ENCODE measurements at regions not wholly inside any gene's neighbourhood (a gene's known extent, or its start where the extent isn't known, plus 50 kb on each side); places are given as distances from the start of the nearest gene placed in this dataset.

DNA sequence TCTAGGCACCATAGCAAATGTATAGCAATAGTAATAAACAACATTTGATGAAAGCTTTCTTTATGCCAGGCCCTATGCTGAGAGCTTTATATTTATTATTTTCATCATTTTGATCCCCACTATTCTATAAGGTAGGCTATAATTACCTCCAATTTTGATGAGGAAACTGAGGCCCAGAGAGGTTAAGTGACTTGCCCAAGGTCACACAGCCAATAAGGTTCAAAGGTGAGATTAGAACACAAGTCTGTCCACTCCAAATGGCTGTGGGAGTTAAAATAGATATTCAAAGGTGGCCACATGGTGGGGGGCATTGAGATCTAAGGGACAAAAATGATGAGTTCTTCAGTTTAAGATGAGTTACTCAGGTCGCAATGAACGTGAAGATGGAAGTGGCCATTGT is 269.9 kb downstream of the BMP7 start:
- H3K4me1 ChIP-seq (ENCODE audit: control insufficient read depth, insufficient read depth, low read length) = peaks cover 4% of the 10 kb centered on the region
- no peak overlapping the region for H3K9ac ChIP-seq (ENCODE audit: low read length)
- H3K36me3 ChIP-seq (ENCODE audit: control insufficient read depth, insufficient read depth, low read length) = no peaks in the 10 kb centered on the region
- no peak overlapping the region for H3K4me3 ChIP-seq (ENCODE audit: low read depth, low read length)
- no peaks in the 10 kb centered on the region for H3K27me3 ChIP-seq (ENCODE audit: control insufficient read depth, insufficient read depth, low read length)
- H3K27ac ChIP-seq (ENCODE audit: low read depth, low read length) = no peak overlapping the region
- peaks cover 17% of the 10 kb centered on the region for H3K9me3 ChIP-seq (ENCODE audit: control insufficient read depth, insufficient read depth, low read depth, low read length)

DNA sequence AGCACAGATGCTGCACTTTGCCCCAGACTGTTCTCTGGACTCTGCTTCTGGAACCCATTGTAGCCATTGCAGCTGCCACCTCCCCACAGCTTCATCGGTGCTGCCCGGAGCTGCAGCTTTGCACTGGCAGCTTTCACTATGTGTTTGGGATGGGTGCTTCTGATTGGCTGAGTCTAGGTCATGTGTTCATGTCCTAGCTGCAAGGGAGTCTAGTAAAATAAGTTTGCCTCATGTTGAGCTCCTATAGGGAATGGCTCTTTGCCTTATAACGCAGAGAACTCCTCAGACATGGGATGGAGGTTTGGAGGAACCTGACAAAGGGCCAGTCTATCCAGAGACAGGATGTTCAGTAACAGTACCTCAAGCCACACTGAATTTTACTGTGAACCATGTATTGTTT is 268.0 kb downstream of the BMP7 start:
- H3K27me3 ChIP-seq (ENCODE audit: control insufficient read depth, insufficient read depth, low read length) = no peaks in the 10 kb centered on the region
- H3K36me3 ChIP-seq (ENCODE audit: control insufficient read depth, insufficient read depth, low read length) = no peaks in the 10 kb centered on the region
- no peak overlapping the region for H3K9ac ChIP-seq (ENCODE audit: low read length)
- no peak overlapping the region for H3K4me3 ChIP-seq (ENCODE audit: low read depth, low read length)
- peaks cover 18% of the 10 kb centered on the region for H3K4me1 ChIP-seq (ENCODE audit: control insufficient read depth, insufficient read depth, low read length)
- H3K27ac ChIP-seq (ENCODE audit: low read depth, low read length) = no peak overlapping the region
- peaks cover 17% of the 10 kb centered on the region for H3K9me3 ChIP-seq (ENCODE audit: control insufficient read depth, insufficient read depth, low read depth, low read length)

DNA sequence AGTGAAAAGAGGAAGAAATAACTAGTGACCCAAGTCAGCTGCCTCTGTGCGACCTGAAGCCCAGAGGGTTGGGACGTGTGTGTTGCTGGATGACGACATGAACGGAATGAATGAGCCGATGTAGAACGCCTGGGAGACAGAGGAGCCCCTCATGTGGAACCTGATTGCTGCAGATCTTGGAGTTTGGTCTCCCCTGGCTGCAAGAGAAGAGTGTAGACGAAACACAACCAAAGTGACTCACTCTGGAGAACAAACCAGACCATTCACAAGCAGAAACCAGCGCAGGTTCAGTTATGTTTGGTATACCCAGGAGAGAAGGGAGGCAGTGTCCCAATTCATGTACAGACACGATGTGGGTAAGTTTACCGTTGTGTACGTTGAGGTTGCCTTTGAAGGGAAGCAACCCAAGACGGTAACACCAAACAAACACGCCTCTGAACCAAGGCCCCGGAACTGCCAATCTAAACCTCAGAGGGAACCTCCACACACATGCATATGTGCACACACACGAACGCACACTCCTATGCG is 265.9 kb downstream of the BMP7 start:
- H3K27ac ChIP-seq (ENCODE audit: low read depth, low read length) = no peak overlapping the region
- H3K27me3 ChIP-seq (ENCODE audit: control insufficient read depth, insufficient read depth, low read length) = no peaks in the 10 kb centered on the region
- H3K36me3 ChIP-seq (ENCODE audit: control insufficient read depth, insufficient read depth, low read length) = no peaks in the 10 kb centered on the region
- peaks cover 29% of the 10 kb centered on the region for H3K4me1 ChIP-seq (ENCODE audit: control insufficient read depth, insufficient read depth, low read length)
- no peak overlapping the region for H3K9ac ChIP-seq (ENCODE audit: low read length)
- H3K4me3 ChIP-seq (ENCODE audit: low read depth, low read length) = no peak overlapping the region
- peaks cover 17% of the 10 kb centered on the region for H3K9me3 ChIP-seq (ENCODE audit: control insufficient read depth, insufficient read depth, low read depth, low read length)

GRCh38 chr20:57001126-57001767 is 265.2 kb downstream of the BMP7 start:
- Histone ChIP-seq H3K36me3 (ENCODE audit: control insufficient read depth, insufficient read depth, low read length) (no peaks in the 10 kb centered on the region), H3K9me3 (ENCODE audit: control insufficient read depth, insufficient read depth, low read depth, low read length) (peaks cover 17% of the 10 kb centered on the region), H3K4me3 (ENCODE audit: low read depth, low read length) (no peak overlapping the region), H3K4me1 (ENCODE audit: control insufficient read depth, insufficient read depth, low read length) (peaks cover 28% of the 10 kb centered on the region; the same call in 1 of the 2 replicates), H3K9ac (ENCODE audit: low read length) (no peak overlapping the region), H3K27me3 (ENCODE audit: control insufficient read depth, insufficient read depth, low read length) (no peaks in the 10 kb centered on the region), H3K27ac (ENCODE audit: low read depth, low read length) (no peak overlapping the region)

GRCh38 chr20:57002066-57002570 is 264.3 kb downstream of the BMP7 start:
- Histone ChIP-seq H3K9me3 (ENCODE audit: control insufficient read depth, insufficient read depth, low read depth, low read length) (peaks cover 17% of the 10 kb centered on the region), H3K27me3 (ENCODE audit: control insufficient read depth, insufficient read depth, low read length) (no peaks in the 10 kb centered on the region), H3K27ac (ENCODE audit: low read depth, low read length) (no peak overlapping the region), H3K4me1 (ENCODE audit: control insufficient read depth, insufficient read depth, low read length) (peaks cover 36% of the 10 kb centered on the region; the same call in 1 of the 2 replicates), H3K36me3 (ENCODE audit: control insufficient read depth, insufficient read depth, low read length) (no peaks in the 10 kb centered on the region), H3K4me3 (ENCODE audit: low read depth, low read length) (no peak overlapping the region), H3K9ac (ENCODE audit: low read length) (no peak overlapping the region)

- H3K4me1 ChIP-seq (ENCODE audit: control insufficient read depth, insufficient read depth, low read length) = peaks cover 45% of the 10 kb centered on the region; the same call in 1 of the 2 replicates
- H3K9me3 ChIP-seq (ENCODE audit: control insufficient read depth, insufficient read depth, low read depth, low read length) = peaks cover 15% of the 10 kb centered on the region
- no peak overlapping the region for H3K27ac ChIP-seq (ENCODE audit: low read depth, low read length)
- H3K4me3 ChIP-seq (ENCODE audit: low read depth, low read length) = no peak overlapping the region
- H3K27me3 ChIP-seq (ENCODE audit: control insufficient read depth, insufficient read depth, low read length) = no peaks in the 10 kb centered on the region
- H3K9ac ChIP-seq (ENCODE audit: low read length) = no peak overlapping the region
- H3K36me3 ChIP-seq (ENCODE audit: control insufficient read depth, insufficient read depth, low read length) = no peaks in the 10 kb centered on the region
Measured at GRCh38 chr20:57003012-57003411, 263.4 kb downstream of the BMP7 start.

DNA sequence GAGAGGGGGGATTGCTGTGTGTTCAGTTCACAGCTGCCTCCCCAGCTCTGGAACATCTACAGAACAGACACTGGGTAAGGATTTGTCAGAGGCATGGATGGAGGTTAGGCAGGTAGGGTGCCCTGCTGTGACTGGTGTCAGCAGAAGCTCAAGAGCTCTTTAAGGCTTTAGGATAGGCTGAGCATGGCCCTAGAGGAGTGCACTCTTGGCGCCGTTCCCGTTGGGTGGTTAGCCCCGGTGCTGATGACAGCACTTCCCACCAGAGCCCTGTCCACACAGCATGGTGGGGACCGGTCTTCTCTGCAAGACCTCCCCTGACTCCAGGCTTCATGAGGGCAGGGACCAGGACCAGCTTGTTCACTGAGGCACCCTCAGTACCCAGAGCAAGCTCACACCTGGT is 262.0 kb downstream of the BMP7 start:
- Histone ChIP-seq H3K9ac (ENCODE audit: low read length) (no peak overlapping the region), H3K36me3 (ENCODE audit: control insufficient read depth, insufficient read depth, low read length) (no peaks in the 10 kb centered on the region), H3K4me3 (ENCODE audit: low read depth, low read length) (no peak overlapping the region), H3K27ac (ENCODE audit: low read depth, low read length) (no peak overlapping the region), H3K9me3 (ENCODE audit: control insufficient read depth, insufficient read depth, low read depth, low read length) (peaks cover 2% of the 10 kb centered on the region; the same call in 1 of the 2 replicates), H3K4me1 (ENCODE audit: control insufficient read depth, insufficient read depth, low read length) (peaks cover 51% of the 10 kb centered on the region; the same call in 1 of the 2 replicates), H3K27me3 (ENCODE audit: control insufficient read depth, insufficient read depth, low read length) (no peaks in the 10 kb centered on the region)

GRCh38 chr20:57004951-57005933 is 261.2 kb downstream of the BMP7 start:
- H3K27me3 ChIP-seq (ENCODE audit: control insufficient read depth, insufficient read depth, low read length) = no peaks in the 10 kb centered on the region
- no peak overlapping the region for H3K9ac ChIP-seq (ENCODE audit: low read length)
- H3K4me3 ChIP-seq (ENCODE audit: low read depth, low read length) = no peak overlapping the region
- H3K9me3 ChIP-seq (ENCODE audit: control insufficient read depth, insufficient read depth, low read depth, low read length) = no peaks in the 10 kb centered on the region
- no peak overlapping the region for H3K27ac ChIP-seq (ENCODE audit: low read depth, low read length)
- no peaks in the 10 kb centered on the region for H3K36me3 ChIP-seq (ENCODE audit: control insufficient read depth, insufficient read depth, low read length)
- peaks cover 51% of the 10 kb centered on the region; the same call in 1 of the 2 replicates for H3K4me1 ChIP-seq (ENCODE audit: control insufficient read depth, insufficient read depth, low read length)

DNA sequence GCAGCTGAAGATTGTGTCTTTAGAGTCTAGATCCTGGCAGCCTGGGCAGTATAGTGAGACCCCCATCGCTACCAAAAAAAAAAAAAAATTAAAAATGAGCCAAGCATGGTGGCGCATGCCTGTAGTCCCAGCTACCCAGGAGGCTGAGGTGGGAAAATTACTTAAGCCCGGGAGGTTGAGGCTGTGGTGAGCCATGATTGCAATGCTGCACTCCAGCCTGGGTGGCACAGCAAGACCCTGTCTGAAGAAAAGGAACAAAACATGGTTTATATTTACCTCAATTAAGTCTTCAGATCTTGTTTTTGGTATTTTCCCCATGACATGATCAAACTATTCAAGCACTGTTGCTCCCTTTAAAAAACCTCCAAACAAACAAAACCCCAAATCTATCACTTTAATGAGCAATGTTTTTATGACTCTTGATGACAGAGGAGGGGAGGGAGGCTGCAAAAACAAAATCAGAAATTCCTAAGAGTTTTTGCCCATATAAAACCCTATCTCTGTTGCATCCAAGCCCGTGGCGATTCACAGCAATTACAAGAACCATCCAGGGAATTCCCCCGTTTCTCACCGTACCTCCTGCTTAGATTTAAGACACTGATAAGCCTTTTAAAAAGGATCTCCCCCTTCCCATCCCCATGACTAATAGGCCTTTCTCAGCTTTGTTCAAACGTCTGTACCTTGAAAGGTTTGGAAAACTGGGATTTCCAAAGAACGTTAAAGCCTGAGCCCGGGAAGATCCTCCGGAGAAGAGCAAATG is 259.9 kb downstream of the BMP7 start:
- Histone ChIP-seq H3K4me3 (ENCODE audit: low read depth, low read length) (no peak overlapping the region), H3K9me3 (ENCODE audit: control insufficient read depth, insufficient read depth, low read depth, low read length) (no peaks in the 10 kb centered on the region), H3K36me3 (ENCODE audit: control insufficient read depth, insufficient read depth, low read length) (no peaks in the 10 kb centered on the region), H3K4me1 (ENCODE audit: control insufficient read depth, insufficient read depth, low read length) (peaks cover 51% of the 10 kb centered on the region; the same call in 1 of the 2 replicates), H3K27me3 (ENCODE audit: control insufficient read depth, insufficient read depth, low read length) (no peaks in the 10 kb centered on the region), H3K9ac (ENCODE audit: low read length) (no peak overlapping the region), H3K27ac (ENCODE audit: low read depth, low read length) (no peak overlapping the region)

GRCh38 chr20:57007171-57007540 is 259.3 kb downstream of the BMP7 start:
- Histone ChIP-seq H3K36me3 (ENCODE audit: control insufficient read depth, insufficient read depth, low read length) (no peaks in the 10 kb centered on the region), H3K9me3 (ENCODE audit: control insufficient read depth, insufficient read depth, low read depth, low read length) (no peaks in the 10 kb centered on the region), H3K4me1 (ENCODE audit: control insufficient read depth, insufficient read depth, low read length) (peaks cover 49% of the 10 kb centered on the region; the same call in 1 of the 2 replicates), H3K27ac (ENCODE audit: low read depth, low read length) (no peak overlapping the region), H3K4me3 (ENCODE audit: low read depth, low read length) (no peak overlapping the region), H3K27me3 (ENCODE audit: control insufficient read depth, insufficient read depth, low read length) (no peaks in the 10 kb centered on the region), H3K9ac (ENCODE audit: low read length) (no peak overlapping the region)

Measured in HUES6 (cell line).